ENCODE measurements at regions not wholly inside any gene's neighbourhood (a gene's known extent, or its start where the extent isn't known, plus 50 kb on each side); places are given as distances from the start of the nearest gene placed in this dataset.

GRCh38 chr6:8655670-8656454 lies 220.5 kb upstream of the SLC35B3 start:
- TF ChIP-seq CTCF (IDR thresholded peaks at IDR 0.05) (no peak), POLR2A (IDR thresholded peaks at IDR 0.05) (no peak)
